Small intestine (tissue), 7 donors: ENCODE measurements at regions not wholly inside any gene's neighbourhood (a gene's known extent, or its start where the extent isn't known, plus 50 kb on each side); places are given as distances from the start of the nearest gene placed in this dataset.

Experiments
- DNase-seq, 2 donors: peaks; one replicate each; pipeline versions ENCODE4 v3.0.0 to v3.0.0-alpha.2; 2013
- FAIRE-seq: peaks from 2 replicates; lab custom pipeline; 2012; peaks lifted over from hg19 to GRCh38; lab: Jason Lieb, UNC
- H3K27ac ChIP-seq, 3 donors: one replicate each; pipeline ENCODE4 v1.5.1; 2013; ENCODE audit warnings: low read length in 2 of 3, mild to moderate bottlenecking in 2 of 3, control low read depth in 1 of 3, inconsistent platforms in 1 of 3, low read depth in 1 of 3, moderate library complexity in 1 of 3
- H3K27me3 ChIP-seq, 3 donors: one replicate each; pipeline ENCODE4 v1.6.1; 2013; ENCODE audit warnings: low read length in 3 of 3, inconsistent platforms in 1 of 3; ENCODE audit not compliant: control insufficient read depth in 3 of 3, insufficient read depth in 3 of 3
- H3K36me3 ChIP-seq, 3 donors: one replicate each; pipeline ENCODE4 v1.6.1; 2013; ENCODE audit warnings: low read length in 3 of 3, inconsistent platforms in 1 of 3, low read depth in 1 of 3, mild to moderate bottlenecking in 1 of 3, moderate library complexity in 1 of 3; ENCODE audit not compliant: control insufficient read depth in 3 of 3, insufficient read depth in 2 of 3
- H3K4me1 ChIP-seq, 3 donors: one replicate each; pipeline ENCODE4 v1.6.1; 2013; ENCODE audit warnings: low read length in 2 of 3, inconsistent platforms in 1 of 3, low read depth in 1 of 3, mild to moderate bottlenecking in 1 of 3, moderate library complexity in 1 of 3; ENCODE audit not compliant: control insufficient read depth in 3 of 3, insufficient read depth in 2 of 3
- H3K4me3 ChIP-seq, 3 donors: one replicate each; pipeline ENCODE4 v1.5.1; 2013; ENCODE audit warnings: low read length in 3 of 3, control low read depth in 1 of 3, inconsistent platforms in 1 of 3, low read depth in 1 of 3, mild to moderate bottlenecking in 1 of 3, moderate library complexity in 1 of 3
- H3K9me3 ChIP-seq, 2 donors: one replicate each; pipeline ENCODE4 v1.6.1; 2013; ENCODE audit warnings: low read depth in 1 of 2, low read length in 1 of 2; ENCODE audit not compliant: control insufficient read depth in 2 of 2, insufficient read depth in 1 of 2
- WGBS, 3 donors: extraction: QIAGEN DNeasy Blood & Tissue Kit; methylation state at CpG; one replicate each; pipeline ENCODE4 v1.1.7; 2013; 5-methylcytosine and 5-hydroxymethylcytosine counted together
- donor health status: healthy with polysubstance abuse.
- donor health status: control.
- donor health status: control.
- donor health status: Bipolar disorder and iron deficiency.
- donor health status: healthy.

DNA sequence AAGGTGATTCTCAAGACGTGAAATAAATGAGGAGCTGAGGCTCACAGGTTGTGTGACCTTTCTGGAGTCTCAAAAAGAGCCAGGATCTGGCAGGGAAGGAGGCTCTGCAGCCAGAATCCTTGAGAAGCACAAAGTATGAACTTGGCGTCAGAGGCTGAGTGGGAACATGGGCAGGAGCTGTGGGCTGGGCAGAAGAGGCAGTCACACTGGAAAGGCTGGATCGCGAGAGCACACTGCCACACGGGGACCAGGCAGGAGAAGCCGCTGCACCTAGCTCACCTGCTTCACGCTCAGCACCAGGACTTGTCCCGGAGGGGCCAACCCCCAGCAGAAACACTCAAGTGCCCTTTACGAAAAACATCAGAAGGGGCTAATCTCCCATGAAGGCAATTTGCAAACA, 535.0 kb downstream of the TNS3 start:
- WGBS, 3 donors: 74 to 85% (median 85%) methylated on average over 9 of the region's 9 CpGs
- no peak for FAIRE-seq

GRCh38 chr7:47045207-47046051, 536.5 kb downstream of the TNS3 start:
- H3K27me3 ChIP-seq: peaks cover 0 to 4% (median 0%) of the 10 kb centered on the region in 3 donors
- H3K36me3 ChIP-seq: no peaks in the 10 kb centered on the region
- no peaks in the 10 kb centered on the region for H3K4me1 ChIP-seq
- H3K9me3 ChIP-seq: peaks cover 0 to 3% of the 10 kb centered on the region in 2 donors
- FAIRE-seq: no peak
- H3K27ac ChIP-seq: peak overlapping the region in 1 of 3 donors; percentile 39
- DNase-seq: no peak
- WGBS, 3 donors: 42 to 49% (median 46%) methylated on average over 11 of the region's 11 CpGs
- H3K4me3 ChIP-seq: no peak overlapping the region

More for the DNA sequence above, 535.0 kb downstream of the TNS3 start:
- DNase-seq: no peak
- no peaks in the 10 kb centered on the region for H3K9me3 ChIP-seq
- H3K27ac ChIP-seq: no peak overlapping the region
- no peak overlapping the region for H3K4me3 ChIP-seq
- peaks cover 0 to 4% (median 0%) of the 10 kb centered on the region in 3 donors for H3K27me3 ChIP-seq
- H3K36me3 ChIP-seq: no peaks in the 10 kb centered on the region
- H3K4me1 ChIP-seq: no peaks in the 10 kb centered on the region

GRCh38 chr7:47044625-47045024, 537.3 kb downstream of the TNS3 start:
- H3K27ac ChIP-seq: no peak overlapping the region
- no peaks in the 10 kb centered on the region for H3K4me1 ChIP-seq
- DNase-seq (no peak), FAIRE-seq (no peak)
- H3K9me3 ChIP-seq: peaks cover 0 to 3% of the 10 kb centered on the region in 2 donors
- H3K4me3 ChIP-seq: no peak overlapping the region
- H3K27me3 ChIP-seq: peaks cover 0 to 4% (median 0%) of the 10 kb centered on the region in 3 donors
- 50 to 55% (median 51%) methylated on average over 3 of the region's 3 CpGs for WGBS, 3 donors
- no peaks in the 10 kb centered on the region for H3K36me3 ChIP-seq

DNA sequence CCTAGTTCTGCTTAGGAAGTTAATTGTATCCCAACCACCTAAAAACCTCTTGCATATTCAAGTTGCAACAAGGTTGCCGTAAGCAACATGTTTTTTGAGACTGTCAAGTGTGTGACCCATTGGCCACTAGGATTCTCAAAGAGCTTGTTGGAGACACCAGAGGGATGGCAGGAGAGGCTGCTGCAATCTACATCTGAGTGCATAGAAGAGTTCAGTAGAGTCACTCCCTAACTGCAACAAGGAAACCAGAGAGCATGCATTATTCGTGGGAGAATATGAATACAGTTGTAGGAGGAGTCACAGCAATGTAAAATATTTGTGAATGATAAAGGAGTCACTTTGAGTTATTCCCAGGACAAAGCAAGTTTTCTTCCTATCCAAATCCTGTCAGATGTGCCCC, 538.6 kb downstream of the TNS3 start:
- no peak for FAIRE-seq
- WGBS, 3 donors: 51 to 84% (median 57%) methylated on average over 2 of the region's 2 CpGs
- Histone ChIP-seq H3K27me3 (no peaks in the 10 kb centered on the region), H3K9me3 (peaks cover 0 to 3% of the 10 kb centered on the region in 2 donors), H3K36me3 (no peaks in the 10 kb centered on the region), H3K27ac (no peak overlapping the region), H3K4me1 (no peaks in the 10 kb centered on the region), H3K4me3 (no peak overlapping the region)
- no peak for DNase-seq

- FAIRE-seq (no peak), DNase-seq (no peak)
- no peak overlapping the region for H3K27ac ChIP-seq
- no peaks in the 10 kb centered on the region for H3K27me3 ChIP-seq
- H3K4me3 ChIP-seq: no peak overlapping the region
- H3K4me1 ChIP-seq: no peaks in the 10 kb centered on the region
- H3K36me3 ChIP-seq: no peaks in the 10 kb centered on the region
- H3K9me3 ChIP-seq: peaks cover 0 to 3% of the 10 kb centered on the region in 2 donors
- WGBS, 3 donors: 70 to 87% (median 75%) methylated on average over 3 of the region's 3 CpGs
These were observed 539.2 kb downstream of the TNS3 start for GRCh38 chr7:47042669-47043068.

DNA sequence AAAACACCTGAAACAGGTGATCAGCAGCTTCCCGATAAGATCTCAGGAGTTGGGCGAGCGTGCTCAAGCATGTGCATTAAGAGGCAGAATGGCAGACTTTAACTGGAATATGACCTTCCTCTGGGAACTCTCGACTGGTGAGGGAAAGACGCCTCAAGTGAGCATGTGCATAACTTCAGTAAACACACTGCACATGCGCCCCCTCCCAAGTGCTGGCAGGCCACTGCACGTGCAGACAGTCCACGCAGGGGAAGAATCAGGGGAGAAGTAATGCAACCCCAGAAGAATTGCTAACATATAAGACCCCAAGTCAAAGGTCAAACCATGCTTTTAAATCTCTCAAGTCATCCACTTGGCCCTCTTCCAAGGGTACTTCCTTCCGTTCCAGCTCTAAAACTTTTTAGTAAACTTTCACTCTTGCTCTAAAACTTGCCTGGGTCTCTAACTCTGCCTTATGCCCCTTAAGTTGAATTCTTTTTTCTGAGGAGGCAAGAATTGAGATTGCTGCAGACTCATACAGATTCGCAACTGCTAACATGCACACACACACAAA, 541.0 kb downstream of the TNS3 start:
- Histone ChIP-seq H3K9me3 (peaks cover 0 to 3% of the 10 kb centered on the region in 2 donors), H3K36me3 (no peaks in the 10 kb centered on the region), H3K4me1 (no peaks in the 10 kb centered on the region), H3K27me3 (no peaks in the 10 kb centered on the region), H3K4me3 (no peak overlapping the region), H3K27ac (no peak overlapping the region)
- FAIRE-seq (no peak), DNase-seq (no peak)
- WGBS, 3 donors: 73 to 74% (median 73%) methylated on average over 10 of the region's 10 CpGs

DNA sequence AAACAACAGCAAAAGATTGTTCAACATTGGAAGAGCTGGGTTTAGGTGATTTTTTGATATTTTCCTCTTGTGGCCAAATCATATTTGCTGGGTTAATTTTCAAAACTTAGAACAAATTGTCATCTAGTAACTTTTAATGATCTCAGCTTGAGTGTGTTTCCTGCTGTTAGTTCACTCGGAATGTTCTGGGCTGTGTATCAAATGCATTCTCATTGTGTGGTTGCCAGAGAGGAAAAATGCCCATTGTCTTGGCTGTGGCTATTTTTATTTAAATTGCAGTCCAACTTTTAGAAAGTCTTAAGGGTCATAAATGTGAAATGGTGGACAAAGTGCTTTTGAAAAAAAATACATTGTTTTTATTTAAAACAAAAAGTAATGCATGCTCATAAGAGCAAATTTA, 542.0 kb downstream of the TNS3 start:
- Histone ChIP-seq H3K27ac (no peak overlapping the region), H3K4me3 (no peak overlapping the region), H3K27me3 (no peaks in the 10 kb centered on the region), H3K4me1 (no peaks in the 10 kb centered on the region), H3K9me3 (peaks cover 0 to 3% of the 10 kb centered on the region in 2 donors), H3K36me3 (no peaks in the 10 kb centered on the region)
- FAIRE-seq (no peak), DNase-seq (no peak)
- 47 to 76% (median 70%) methylated on average over 1 of the region's 1 CpG for WGBS, 3 donors

DNA sequence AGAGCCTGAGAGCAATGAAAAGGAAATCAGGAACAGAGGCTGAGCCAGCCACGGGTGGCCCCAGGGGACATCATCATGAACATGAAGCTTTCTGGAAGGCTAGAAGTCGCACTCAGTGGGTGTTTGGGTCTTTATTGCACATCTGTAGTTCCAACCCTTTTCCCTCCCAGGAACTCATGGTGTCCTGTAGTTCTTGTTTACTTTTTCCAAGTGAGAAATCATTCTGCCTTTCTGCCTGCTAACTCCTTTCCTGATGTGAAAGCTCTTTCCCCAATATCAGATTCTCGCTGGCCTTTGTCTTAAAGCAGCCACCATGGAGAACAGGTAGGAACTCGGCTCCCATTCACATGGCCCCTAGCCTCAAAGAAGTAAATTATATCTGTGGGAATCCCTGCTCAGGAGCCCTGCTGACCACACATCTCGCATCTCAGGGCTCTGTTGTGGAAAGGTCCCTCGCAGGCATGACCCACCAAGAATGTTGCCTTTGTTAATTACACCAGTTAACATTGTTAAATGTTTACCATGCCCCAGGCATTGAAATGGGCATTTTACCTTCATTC, 542.7 kb downstream of the TNS3 start:
- Histone ChIP-seq H3K27me3 (no peaks in the 10 kb centered on the region), H3K27ac (no peak overlapping the region), H3K4me3 (no peak overlapping the region), H3K9me3 (peaks cover 0 to 3% of the 10 kb centered on the region in 2 donors), H3K36me3 (no peaks in the 10 kb centered on the region), H3K4me1 (no peaks in the 10 kb centered on the region)
- FAIRE-seq (no peak), DNase-seq (no peak)
- WGBS, 3 donors: 54 to 69% (median 60%) methylated on average over 6 of the region's 6 CpGs
